DND-41 (cell line): ENCODE measurements at regions not wholly inside any gene's neighbourhood (a gene's known extent, or its start where the extent isn't known, plus 50 kb on each side); places are given as distances from the start of the nearest gene placed in this dataset.

Experiments
- ATAC-seq: fragments of 200-7000 bp; cut with Tn5 transposase; 3 replicates; pipeline ENCODE4 v1.9.1; 2021; ENCODE audit warnings: low read depth; ENCODE audit not compliant: insufficient read depth
- DNase-seq: peaks from one replicate; pipeline ENCODE4 v3.0.0-alpha.2; 2020
- H2AFZ ChIP-seq: 2 replicates; pipeline ENCODE4 v1.6.0; 2012; ENCODE audit warnings: low read depth, low read length
- H3K27ac ChIP-seq: 2 replicates; pipeline ENCODE4 v1.5.1; 2012; ENCODE audit warnings: low read length, inconsistent platforms
- H3K27me3 ChIP-seq: fragments of 200-600 bp; sonication (generic); 2 replicates; pipeline ENCODE4 v1.6.0; 2012; ENCODE audit warnings: low read length, mild to moderate bottlenecking, inconsistent platforms; ENCODE audit not compliant: insufficient read depth, poor library complexity
- H3K36me3 ChIP-seq: 2 replicates; pipeline ENCODE4 v1.5.1; 2012; ENCODE audit warnings: low read length, inconsistent platforms; ENCODE audit not compliant: insufficient read depth
- H3K4me1 ChIP-seq: 2 replicates; pipeline ENCODE4 v1.5.1; 2012; ENCODE audit warnings: mild to moderate bottlenecking, low read length; ENCODE audit not compliant: insufficient read depth
- H3K4me2 ChIP-seq: 2 replicates; pipeline ENCODE4 v1.6.0; 2012; ENCODE audit warnings: mild to moderate bottlenecking, moderate library complexity, low read length, inconsistent platforms; ENCODE audit not compliant: insufficient read depth
- H3K4me3 ChIP-seq, 2 experiments: fragments of 200-600 bp in 1 of 2; shearing (Covaris generic) in 1 of 2; 2 replicates each; pipeline ENCODE4 v1.5.1; 2012 to 2016; ENCODE audit warnings: inconsistent platforms in 2 of 2, low read length in 2 of 2, mild to moderate bottlenecking in 2 of 2, low read depth in 1 of 2, moderate library complexity in 1 of 2
- H3K79me2 ChIP-seq: 2 replicates; pipeline ENCODE4 v1.6.0; 2012; ENCODE audit warnings: low read length, inconsistent platforms; ENCODE audit not compliant: insufficient read depth
- H3K9ac ChIP-seq: 2 replicates; pipeline ENCODE4 v1.6.0; 2012; ENCODE audit warnings: low read depth, mild to moderate bottlenecking, inconsistent platforms, low read length, moderate library complexity
- H3K9me3 ChIP-seq: 2 replicates; pipeline ENCODE4 v1.5.1; 2012; ENCODE audit warnings: low read length, moderate library complexity, mild to moderate bottlenecking, inconsistent platforms; ENCODE audit not compliant: insufficient read depth, severe bottlenecking
- H4K20me1 ChIP-seq: 2 replicates; pipeline ENCODE4 v1.6.0; 2012; ENCODE audit warnings: low read length; ENCODE audit not compliant: insufficient read depth
- CTCF ChIP-seq: IDR thresholded peaks from 2 replicates; pipeline ENCODE4 v1.5.1; 2012; ENCODE audit warnings: borderline replicate concordance, low read length, moderate library complexity, mild to moderate bottlenecking; ENCODE audit not compliant: poor library complexity, severe bottlenecking; ENCODE audit errors: extremely low read depth
- EZH2 ChIP-seq: IDR thresholded peaks from 3 replicates; pipeline ENCODE4 v1.6.1; 2012; ENCODE audit warnings: borderline replicate concordance, low read depth, mild to moderate bottlenecking, moderate library complexity, low read length, inconsistent platforms; ENCODE audit not compliant: severe bottlenecking

- H3K4me1 ChIP-seq: no peaks in the 10 kb centered on the region
- H3K4me3 ChIP-seq: no peak overlapping the region
- H3K9ac ChIP-seq: no peak overlapping the region
- no peaks in the 10 kb centered on the region for H4K20me1 ChIP-seq
- no peak overlapping the region for H3K27ac ChIP-seq
- no peak for DNase-seq
- ATAC-seq: no peak
- H3K27me3 ChIP-seq: no peaks in the 10 kb centered on the region
- no peak overlapping the region for H3K4me2 ChIP-seq
- H3K36me3 ChIP-seq: no peaks in the 10 kb centered on the region
- no peak overlapping the region for H2AFZ ChIP-seq
- TF ChIP-seq CTCF (no peak), EZH2 (no peak)
- H3K79me2 ChIP-seq: no peaks in the 10 kb centered on the region
- no peaks in the 10 kb centered on the region for H3K9me3 ChIP-seq
These were observed 1093.6 kb downstream of the TECRL start for GRCh38 chr4:63315651-63316050.

- Histone ChIP-seq H3K27me3 (no peaks in the 10 kb centered on the region), H3K27ac (no peak overlapping the region), H3K36me3 (no peaks in the 10 kb centered on the region), H4K20me1 (no peaks in the 10 kb centered on the region), H3K4me3 (no peak overlapping the region), H3K4me1 (no peaks in the 10 kb centered on the region), H3K9me3 (no peaks in the 10 kb centered on the region), H3K9ac (no peak overlapping the region), H3K4me2 (no peak overlapping the region), H2AFZ (no peak overlapping the region), H3K79me2 (no peaks in the 10 kb centered on the region)
- no peak for ATAC-seq
- TF ChIP-seq CTCF: no peak
- no peak for TF ChIP-seq EZH2
- no peak for DNase-seq
These were observed 1100.6 kb downstream of the TECRL start for GRCh38 chr4:63308697-63309096.

DNA sequence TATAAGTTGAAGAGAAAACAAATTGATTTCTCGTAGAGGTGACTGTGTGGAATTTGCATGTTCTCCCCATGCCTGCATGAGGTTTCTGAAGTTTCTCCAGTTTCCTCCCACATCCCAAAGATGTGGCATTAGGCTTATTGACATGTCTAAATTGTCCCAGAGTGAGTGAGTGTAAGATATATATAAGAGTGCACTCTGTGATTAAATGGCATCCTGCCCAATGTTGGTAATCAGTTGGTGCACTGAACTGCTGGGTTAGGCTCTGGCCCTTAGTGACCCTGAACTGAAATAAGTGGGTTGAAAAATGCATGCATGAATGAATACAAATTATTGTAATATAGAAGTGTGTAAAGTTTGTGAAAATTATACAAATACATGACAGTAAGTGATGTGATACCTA, 1106.5 kb downstream of the TECRL start:
- Histone ChIP-seq H3K27ac (no peak overlapping the region), H3K79me2 (no peaks in the 10 kb centered on the region), H3K4me1 (no peaks in the 10 kb centered on the region), H3K9ac (no peak overlapping the region), H2AFZ (no peak overlapping the region), H3K36me3 (no peaks in the 10 kb centered on the region), H3K4me3 (no peak overlapping the region), H3K27me3 (no peaks in the 10 kb centered on the region), H4K20me1 (no peaks in the 10 kb centered on the region), H3K4me2 (no peak overlapping the region), H3K9me3 (no peaks in the 10 kb centered on the region)
- ATAC-seq (no peak), DNase-seq (no peak)
- TF ChIP-seq CTCF (no peak), EZH2 (no peak)

DNA sequence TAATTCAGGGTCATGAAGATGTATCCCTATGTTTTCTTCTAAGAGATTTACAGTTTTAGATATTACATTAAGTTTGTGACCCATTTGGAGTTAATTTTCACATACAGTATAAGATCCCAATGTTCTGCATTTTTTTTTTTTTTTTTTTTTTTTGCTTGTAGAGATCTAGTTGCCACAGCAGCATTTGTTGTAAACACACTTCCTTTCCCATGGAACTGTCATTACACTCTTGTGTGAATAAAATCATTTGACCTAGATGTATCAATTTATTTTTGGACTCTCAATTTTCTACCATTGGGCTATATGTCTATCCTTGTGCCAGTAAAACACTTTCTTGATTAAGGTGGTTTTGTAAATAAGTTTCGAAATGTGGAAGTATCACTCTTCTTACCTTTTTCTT, 1107.2 kb downstream of the TECRL start:
- ATAC-seq (no peak), DNase-seq (no peak)
- Histone ChIP-seq H3K9ac (no peak overlapping the region), H3K9me3 (no peaks in the 10 kb centered on the region), H3K27ac (no peak overlapping the region), H3K4me1 (no peaks in the 10 kb centered on the region), H3K4me2 (no peak overlapping the region), H3K27me3 (no peaks in the 10 kb centered on the region), H3K36me3 (no peaks in the 10 kb centered on the region), H3K79me2 (no peaks in the 10 kb centered on the region), H2AFZ (no peak overlapping the region), H3K4me3 (no peak overlapping the region), H4K20me1 (no peaks in the 10 kb centered on the region)
- TF ChIP-seq CTCF (no peak), EZH2 (no peak)
